ENCODE measurements at regions not wholly inside any gene's neighbourhood (a gene's known extent, or its start where the extent isn't known, plus 50 kb on each side); places are given as distances from the start of the nearest gene placed in this dataset.
A peak's percentile ranks its signal among the peaks of the same experiment; 100 is the strongest.
"Not testable (repeated sequence)": the region's sequence is repeated elsewhere in the genome, so short reads cannot be mapped to it uniquely, and the experiment has no call there.

DNA sequence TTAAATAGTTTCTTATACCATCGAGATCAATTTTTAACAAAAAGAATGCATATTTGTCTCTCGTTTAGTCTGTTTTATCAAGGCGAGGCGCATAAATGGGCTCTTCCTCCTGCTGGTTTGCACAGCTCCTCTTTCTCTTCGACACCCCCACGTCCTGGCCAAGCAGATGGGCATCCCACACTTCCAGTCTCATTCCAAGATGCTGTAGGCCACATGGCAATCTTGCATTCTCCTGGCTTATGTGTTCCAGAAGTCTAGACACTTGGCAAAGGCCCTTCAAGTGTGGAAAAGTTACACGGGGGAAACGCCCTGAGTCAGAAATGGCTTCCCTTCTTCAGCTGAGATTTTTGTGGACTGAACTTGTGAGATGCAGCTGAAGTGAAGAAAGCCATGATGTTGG is 447.1 kb downstream of the QKI start:
- DNase-seq = no peak

- no peak for DNase-seq
These were observed 446.0 kb downstream of the QKI start for GRCh38 chr6:163860287-163861081.

GRCh38 chr6:163858870-163859269 is 444.4 kb downstream of the QKI start:
- not testable (repeated sequence) for DNase-seq

GRCh38 chr6:163857421-163857820 is 442.9 kb downstream of the QKI start:
- no peak for DNase-seq

DNA sequence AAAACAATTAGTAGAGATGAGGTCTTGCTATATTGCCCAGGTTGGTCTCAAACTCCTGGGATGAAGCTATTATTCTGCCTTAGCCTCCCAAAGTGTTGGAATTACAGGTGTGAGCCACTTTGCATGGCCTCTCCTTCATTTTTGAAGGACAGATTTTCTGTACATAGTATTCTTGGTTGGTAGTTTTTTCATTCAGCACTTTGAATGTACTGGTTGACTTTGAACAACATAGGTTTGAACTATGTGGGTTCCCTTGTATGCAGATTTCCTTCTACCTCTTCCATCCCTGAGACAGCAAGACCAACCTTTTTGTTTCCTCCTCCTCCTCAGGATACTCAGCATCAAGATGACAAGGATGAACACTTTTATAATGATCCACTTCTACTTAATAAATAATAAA is 436.4 kb downstream of the QKI start:
- no peak for DNase-seq

DNA sequence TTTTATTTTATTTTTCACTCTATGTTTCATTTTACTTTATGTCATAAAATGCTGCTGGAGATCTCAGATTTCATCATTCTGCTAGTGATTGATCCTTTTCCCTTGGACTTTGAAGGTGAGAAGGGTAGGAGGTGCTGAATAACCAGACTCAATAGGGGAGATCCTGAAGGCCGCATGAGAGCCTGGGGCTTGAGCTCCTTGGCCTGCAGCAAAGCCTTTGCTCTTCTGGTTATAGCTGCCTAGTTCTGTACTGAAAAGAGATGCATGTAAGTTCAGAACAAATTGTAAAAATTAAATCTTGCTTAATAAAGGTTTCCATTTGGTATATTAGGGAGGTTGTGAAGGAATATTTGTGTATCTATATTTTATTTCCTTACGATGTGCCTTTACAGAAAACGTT is 430.2 kb downstream of the QKI start:
- no peak for DNase-seq

GRCh38 chr6:163844357-163844756 is 429.8 kb downstream of the QKI start:
- no peak for DNase-seq

GRCh38 chr6:163843218-163843617 is 428.7 kb downstream of the QKI start:
- no peak for DNase-seq

DNA sequence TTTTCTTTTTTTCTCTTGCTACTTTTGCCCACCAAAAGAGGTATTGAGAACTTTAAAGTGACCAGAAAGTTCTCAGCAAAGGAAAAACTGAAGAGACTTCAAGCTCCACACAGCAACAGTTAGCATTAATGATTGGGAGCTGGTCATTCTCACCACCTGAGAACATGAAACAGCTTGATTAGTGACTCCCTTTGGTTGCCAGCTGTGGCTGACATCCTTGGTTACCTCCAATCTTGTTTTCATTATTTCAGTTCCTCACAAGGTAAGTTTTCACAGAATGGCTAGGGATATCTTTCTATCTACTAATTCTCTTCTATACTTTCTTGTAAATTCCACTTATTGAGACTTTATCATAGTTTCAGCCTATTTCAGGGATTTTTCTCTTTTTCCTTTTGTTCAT is 427.9 kb downstream of the QKI start:
- DNase-seq = no peak

DNA sequence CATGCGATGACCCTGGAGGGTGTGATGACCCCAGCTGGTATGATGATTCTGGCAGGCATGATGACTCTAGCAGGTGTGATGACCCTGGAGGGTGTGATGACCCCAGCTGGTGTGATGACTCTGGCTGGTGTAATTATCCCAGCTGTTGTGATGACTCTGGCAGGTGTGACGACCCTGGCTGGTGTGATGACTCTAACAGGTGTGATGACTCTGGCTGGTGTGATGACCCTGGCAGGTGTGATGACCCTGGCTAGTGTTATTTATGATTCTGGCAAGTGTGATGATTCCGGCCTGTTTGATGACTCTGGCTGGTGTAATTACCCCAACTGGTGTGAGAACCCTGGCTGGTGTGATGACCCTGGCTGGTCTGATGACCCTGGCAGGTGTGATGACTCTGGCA is 427.2 kb downstream of the QKI start:
- DNase-seq = no peak

- DNase-seq = no peak
These were observed 426.8 kb downstream of the QKI start for GRCh38 chr6:163841326-163841725.

- no peak for DNase-seq
These were observed 426.4 kb downstream of the QKI start for GRCh38 chr6:163840880-163841279.

DNA sequence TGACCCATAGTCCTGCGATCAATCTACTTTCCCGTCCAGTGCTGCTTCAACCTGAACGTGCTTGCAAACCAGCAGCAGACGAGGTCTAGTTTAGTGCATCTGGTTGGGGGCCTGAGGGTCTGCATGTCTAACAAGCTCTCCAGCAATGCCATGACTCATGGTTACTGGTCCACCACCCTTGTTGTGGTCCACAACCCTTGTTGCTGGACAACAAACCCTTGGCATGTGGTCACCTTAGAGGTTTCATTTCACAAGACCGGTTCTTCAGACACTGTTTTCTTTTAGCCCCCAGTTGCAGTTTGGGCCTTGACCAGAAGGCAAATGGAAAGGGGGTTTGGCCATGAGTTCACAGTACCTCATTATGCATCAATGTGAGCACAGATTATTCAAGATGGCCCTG is 424.8 kb downstream of the QKI start:
- DNase-seq = no peak

- peak; percentile 82 for DNase-seq
These were observed 423.3 kb downstream of the QKI start for GRCh38 chr6:163837691-163838431.

- DNase-seq = no peak
These were observed 422.6 kb downstream of the QKI start for GRCh38 chr6:163836876-163837690.

- DNase-seq = no peak
These were observed 421.1 kb downstream of the QKI start for GRCh38 chr6:163835439-163836171.

- DNase-seq = no peak
These were observed 419.9 kb downstream of the QKI start for GRCh38 chr6:163834226-163834970.

DNA sequence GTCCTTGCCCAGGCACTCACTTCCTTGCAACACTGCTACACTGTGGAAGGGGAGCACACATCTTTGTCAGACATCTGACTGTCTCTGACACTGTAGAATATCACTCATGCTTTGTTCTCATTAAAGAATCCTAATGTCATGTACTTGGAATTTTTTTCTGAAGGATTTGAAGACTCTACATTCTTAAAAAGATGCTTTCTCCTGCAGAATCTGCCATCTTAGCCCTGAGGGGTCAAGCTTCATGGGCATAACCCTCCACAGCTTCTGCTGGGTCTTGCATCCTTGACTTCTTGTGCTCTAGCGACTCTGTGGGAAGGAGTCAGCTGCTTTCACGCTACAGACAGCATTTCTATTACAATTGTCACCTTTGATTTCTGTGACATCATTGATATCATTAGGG is 417.2 kb downstream of the QKI start:
- DNase-seq = no peak

DNA sequence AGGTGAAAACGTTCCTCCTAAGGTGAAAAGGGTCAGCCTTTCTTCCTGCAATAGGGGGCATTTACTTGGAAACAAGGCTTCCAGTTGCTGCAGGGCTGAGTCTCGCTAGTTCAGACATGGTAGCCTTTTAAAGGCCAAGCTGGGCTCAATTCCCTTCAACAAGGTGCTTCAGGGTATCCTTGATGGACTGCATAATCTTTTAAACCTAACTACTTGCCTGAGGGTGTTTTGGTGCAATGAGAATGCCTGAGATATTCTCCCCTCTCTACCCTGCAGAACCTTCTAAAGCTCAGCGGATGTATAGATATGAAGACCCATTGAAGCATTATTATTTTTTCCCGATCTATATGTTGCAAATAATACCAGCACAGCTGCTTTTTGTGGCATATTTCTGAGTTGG is 416.1 kb downstream of the QKI start:
- DNase-seq = no peak

GRCh38 chr6:163828038-163828795 is 413.7 kb downstream of the QKI start:
- DNase-seq = no peak

DNA sequence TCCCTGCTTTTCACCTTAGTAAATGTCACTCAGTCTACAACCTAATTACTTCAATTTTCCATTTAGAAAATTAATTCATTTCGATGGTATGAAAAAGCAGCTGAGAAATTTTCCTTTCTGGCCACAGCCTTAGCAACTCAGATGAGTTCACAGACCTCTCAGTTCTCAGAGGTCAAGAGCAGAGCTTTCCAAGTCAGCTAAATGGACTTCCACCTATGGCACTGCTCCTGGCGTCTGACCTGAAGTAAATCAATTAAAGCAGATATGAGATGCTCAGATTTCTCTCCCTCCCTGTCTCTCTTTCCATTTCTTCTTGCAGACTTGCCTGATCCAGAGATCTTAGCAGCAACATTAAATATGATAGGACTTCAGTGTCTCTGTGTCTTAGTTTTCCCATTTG is 412.6 kb downstream of the QKI start:
- DNase-seq = no peak

Data from right kidney (tissue), 1 donor.